ENCODE measurements at regions not wholly inside any gene's neighbourhood (a gene's known extent, or its start where the extent isn't known, plus 50 kb on each side); places are given as distances from the start of the nearest gene placed in this dataset.

GRCh38 chr17:71213936-71214335 is 906.9 kb upstream of the SOX9 start:
- intact Hi-C loops (cut with DNase I) = no loop called here
- no peak for DNase-seq (ENCODE audit: low spot score)

GRCh38 chr17:71217769-71218168 is 903.1 kb upstream of the SOX9 start:
- intact Hi-C loops (cut with DNase I) = no loop called here
- DNase-seq (ENCODE audit: low spot score) = no peak

- DNase-seq (ENCODE audit: low spot score) = no peak
- intact Hi-C loops (cut with DNase I) = no loop called here
Observed at GRCh38 chr17:71224824-71225575, 895.8 kb upstream of the SOX9 start.

- intact Hi-C loops (cut with DNase I) = no loop called here
- DNase-seq (ENCODE audit: low spot score) = no peak
Observed at GRCh38 chr17:71227841-71228240, 893.0 kb upstream of the SOX9 start.

GRCh38 chr17:71229070-71229469 is 891.8 kb upstream of the SOX9 start:
- DNase-seq (ENCODE audit: low spot score) = no peak
- intact Hi-C loops (cut with DNase I) = no loop called here

GRCh38 chr17:71232801-71233559 is 887.8 kb upstream of the SOX9 start:
- DNase-seq (ENCODE audit: low spot score) = no peak
- intact Hi-C loops (cut with DNase I) = no loop called here

GRCh38 chr17:71234349-71234748 is 886.5 kb upstream of the SOX9 start:
- intact Hi-C loops (cut with DNase I) = no loop called here
- no peak for DNase-seq (ENCODE audit: low spot score)

GRCh38 chr17:71237903-71238538 is 882.8 kb upstream of the SOX9 start:
- no peak for DNase-seq (ENCODE audit: low spot score)
- intact Hi-C loops (cut with DNase I) = no loop called here

- intact Hi-C loops (cut with DNase I) = no loop called here
- DNase-seq (ENCODE audit: low spot score) = no peak
Observed at GRCh38 chr17:71247441-71248015, 873.3 kb upstream of the SOX9 start.

GRCh38 chr17:71251276-71251675 is 869.5 kb upstream of the SOX9 start:
- DNase-seq (ENCODE audit: low spot score) = no peak
- intact Hi-C loops (cut with DNase I) = no loop called here

- intact Hi-C loops (cut with DNase I) = no loop called here
- DNase-seq (ENCODE audit: low spot score) = no peak
Observed at GRCh38 chr17:71251951-71252350, 868.9 kb upstream of the SOX9 start.

GRCh38 chr17:71252436-71252835 is 868.4 kb upstream of the SOX9 start:
- DNase-seq (ENCODE audit: low spot score) = no peak
- intact Hi-C loops (cut with DNase I) = no loop called here

GRCh38 chr17:71257096-71257495 is 863.7 kb upstream of the SOX9 start:
- intact Hi-C loops (cut with DNase I) = no loop called here
- DNase-seq (ENCODE audit: low spot score) = no peak

- intact Hi-C loops (cut with DNase I) = no loop called here
- DNase-seq (ENCODE audit: low spot score) = no peak
Observed at GRCh38 chr17:71260366-71260940, 860.4 kb upstream of the SOX9 start.

- DNase-seq (ENCODE audit: low spot score) = no peak
- intact Hi-C loops (cut with DNase I) = no loop called here
Observed at GRCh38 chr17:71262586-71262985, 858.2 kb upstream of the SOX9 start.

GRCh38 chr17:71267668-71268067 is 853.2 kb upstream of the SOX9 start:
- no peak for DNase-seq (ENCODE audit: low spot score)
- intact Hi-C loops (cut with DNase I) = no loop called here

GRCh38 chr17:71269201-71269600 is 851.6 kb upstream of the SOX9 start:
- intact Hi-C loops (cut with DNase I) = no loop called here

GRCh38 chr17:71273441-71273840 is 847.4 kb upstream of the SOX9 start:
- intact Hi-C loops (cut with DNase I) = no loop called here
- no peak for DNase-seq (ENCODE audit: low spot score)

More at GRCh38 chr17:71269201-71269600, 851.6 kb upstream of the SOX9 start:
- DNase-seq (ENCODE audit: low spot score) = no peak

GRCh38 chr17:71276079-71276478 is 844.7 kb upstream of the SOX9 start:
- no peak for DNase-seq (ENCODE audit: low spot score)

GRCh38 chr17:71283486-71283885 is 837.3 kb upstream of the SOX9 start:
- intact Hi-C loops (cut with DNase I) = no loop called here

More at GRCh38 chr17:71276079-71276478, 844.7 kb upstream of the SOX9 start:
- intact Hi-C loops (cut with DNase I) = no loop called here

More at GRCh38 chr17:71283486-71283885, 837.3 kb upstream of the SOX9 start:
- DNase-seq (ENCODE audit: low spot score) = no peak
